Upper lobe of left lung (tissue), 6 donors: ENCODE measurements at regions not wholly inside any gene's neighbourhood (a gene's known extent, or its start where the extent isn't known, plus 50 kb on each side); places are given as distances from the start of the nearest gene placed in this dataset.

Experiments used
- ATAC-seq, 2 donors: fragments of 200-7000 bp; cut with Tn5 transposase; one replicate each; pipeline ENCODE4 v1.9.1; 2022; ENCODE audit warnings: mild to moderate bottlenecking in 2 of 2, moderate library complexity in 2 of 2; ENCODE audit not compliant: low FRiP score in 2 of 2
- DNase-seq, 2 donors: peaks; one replicate each; pipeline ENCODE4 v3.0.0-alpha.2; 2019 to 2020
- H3K27ac ChIP-seq, 4 donors: fragments of 200-600 bp; sonication (generic); one replicate each; pipeline ENCODE4 v1.5.1; 2016 to 2019
- H3K27me3 ChIP-seq, 4 donors: fragments of 200-600 bp; sonication (generic); one replicate each; pipeline ENCODE4 v1.5.1; 2017 to 2019
- H3K36me3 ChIP-seq, 4 donors: fragments of 200-600 bp; sonication (generic); one replicate each; pipeline ENCODE4 v1.5.1; 2016 to 2019
- H3K4me1 ChIP-seq, 4 donors: fragments of 200-600 bp; sonication (generic); one replicate each; pipeline ENCODE4 v1.5.1; 2018 to 2019
- H3K4me3 ChIP-seq, 4 donors: fragments of 200-600 bp; sonication (generic); one replicate each; pipeline ENCODE4 v1.5.1; 2017 to 2019; ENCODE audit warnings: mild to moderate bottlenecking in 2 of 4, moderate library complexity in 1 of 4
- H3K9me3 ChIP-seq, 4 donors: fragments of 200-600 bp; sonication (generic); one replicate each; pipeline ENCODE4 v1.5.1; 2018 to 2019
- EP300 ChIP-seq, 4 donors: sonication (generic); formaldehyde crosslinking; IDR thresholded peaks; one replicate each; pipeline ENCODE4 v1.5.1; 2017; ENCODE audit warnings: antibody characterized with exemption in 4 of 4, control low read depth in 2 of 4
- POLR2A ChIP-seq, 4 donors: fragments of 450-650 bp; IDR thresholded peaks; one replicate each; pipeline ENCODE4 v1.5.1; 2016 to 2017; ENCODE audit warnings: antibody characterized with exemption in 4 of 4, mild to moderate bottlenecking in 2 of 4
- POLR2AphosphoS5 ChIP-seq, 2 donors: sonication (generic); formaldehyde crosslinking; IDR thresholded peaks; one replicate each; pipeline ENCODE4 v1.5.1; 2017; ENCODE audit warnings: antibody characterized with exemption in 2 of 2
- WGBS, 2 donors: methylation state at CpG; one replicate each; pipeline ENCODE4 v1.1.5; 2017 to 2018; 5-methylcytosine and 5-hydroxymethylcytosine counted together
- TF ChIP-seq, protein P1 (sequence below), 6 experiments: fragments of 450-650 bp in 4 of 6; fragments of 200-600 bp in 2 of 6; sonication (generic) in 2 of 6; IDR thresholded peaks; one replicate each; pipeline ENCODE4 v1.5.1; 2016 to 2019; ENCODE audit warnings: antibody characterized with exemption in 6 of 6
- donor health status: DM: no; HTN: no; CAD: no; lungs with moderate emphysema.
- donor health status: DM: no; HTN: yes; CAD: no; lungs with severe emphysema.

DNA sequence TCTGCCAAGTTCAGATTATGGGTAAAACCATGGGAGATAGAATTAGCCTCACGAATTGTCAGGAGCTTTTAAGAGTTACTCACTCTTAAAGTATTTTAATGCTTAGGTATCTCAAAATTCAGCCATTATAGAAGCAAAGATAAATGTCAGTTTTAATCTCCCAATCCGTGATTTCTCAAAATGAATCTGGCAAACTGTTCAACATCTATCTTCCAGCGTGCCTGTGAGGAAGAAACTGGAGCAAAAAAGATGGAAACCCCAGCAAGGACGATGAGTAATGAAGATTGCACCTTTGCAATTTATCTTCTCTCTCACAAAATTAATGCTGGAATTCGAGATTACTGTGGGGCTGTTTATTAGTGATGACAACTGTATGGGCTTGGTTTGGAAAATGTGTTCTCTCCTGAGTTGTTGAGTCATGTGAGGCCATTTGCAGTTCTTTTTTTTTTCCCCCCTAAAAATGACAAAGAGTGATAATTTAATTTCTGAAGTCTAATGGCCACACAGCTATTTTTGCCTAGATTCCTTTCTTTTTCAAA is 70.5 kb downstream of the PYDC2 start:
- H3K4me3 ChIP-seq, result no peak overlapping the region
- H3K27ac ChIP-seq, result no peak overlapping the region
- no peaks in the 10 kb centered on the region for H3K4me1 ChIP-seq
- H3K27me3 ChIP-seq, result no peaks in the 10 kb centered on the region
- DNase-seq (no peak), ATAC-seq (no peak)
- no peaks in the 10 kb centered on the region for H3K9me3 ChIP-seq
- no peak for TF ChIP-seq POLR2AphosphoS5 (IDR thresholded peaks at IDR 0.05)
- no peak for TF ChIP-seq POLR2A (IDR thresholded peaks at IDR 0.05)
- no peak for TF ChIP-seq EP300 (IDR thresholded peaks at IDR 0.05)
- TF ChIP-seq, protein P1, sequence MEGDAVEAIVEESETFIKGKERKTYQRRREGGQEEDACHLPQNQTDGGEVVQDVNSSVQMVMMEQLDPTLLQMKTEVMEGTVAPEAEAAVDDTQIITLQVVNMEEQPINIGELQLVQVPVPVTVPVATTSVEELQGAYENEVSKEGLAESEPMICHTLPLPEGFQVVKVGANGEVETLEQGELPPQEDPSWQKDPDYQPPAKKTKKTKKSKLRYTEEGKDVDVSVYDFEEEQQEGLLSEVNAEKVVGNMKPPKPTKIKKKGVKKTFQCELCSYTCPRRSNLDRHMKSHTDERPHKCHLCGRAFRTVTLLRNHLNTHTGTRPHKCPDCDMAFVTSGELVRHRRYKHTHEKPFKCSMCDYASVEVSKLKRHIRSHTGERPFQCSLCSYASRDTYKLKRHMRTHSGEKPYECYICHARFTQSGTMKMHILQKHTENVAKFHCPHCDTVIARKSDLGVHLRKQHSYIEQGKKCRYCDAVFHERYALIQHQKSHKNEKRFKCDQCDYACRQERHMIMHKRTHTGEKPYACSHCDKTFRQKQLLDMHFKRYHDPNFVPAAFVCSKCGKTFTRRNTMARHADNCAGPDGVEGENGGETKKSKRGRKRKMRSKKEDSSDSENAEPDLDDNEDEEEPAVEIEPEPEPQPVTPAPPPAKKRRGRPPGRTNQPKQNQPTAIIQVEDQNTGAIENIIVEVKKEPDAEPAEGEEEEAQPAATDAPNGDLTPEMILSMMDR (IDR thresholded peaks at IDR 0.05), result no peak
- WGBS, 2 donors, result 68 to 74% methylated on average over 5 of the region's 5 CpGs
- no peaks in the 10 kb centered on the region for H3K36me3 ChIP-seq

DNA sequence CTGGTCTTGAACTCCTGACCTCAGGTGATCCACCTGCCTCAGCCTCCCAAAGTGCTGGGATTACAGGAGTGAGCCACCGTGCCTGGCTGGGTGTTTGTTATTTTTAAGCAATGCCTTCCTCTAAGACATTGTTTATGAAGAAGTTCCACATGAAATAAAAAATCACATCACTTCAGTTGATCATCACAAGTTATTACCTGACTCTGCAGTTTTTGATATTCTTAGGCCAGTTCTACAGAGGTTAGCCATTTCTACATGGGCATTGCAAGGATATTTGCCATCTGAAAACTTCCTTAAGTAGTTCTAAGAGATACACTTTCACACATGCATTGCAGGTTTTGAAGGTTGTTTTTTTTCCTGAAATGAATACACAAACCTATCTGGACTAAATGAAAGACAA is 82.1 kb downstream of the PYDC2 start:
- H3K9me3 ChIP-seq, result no peaks in the 10 kb centered on the region
- ATAC-seq (no peak), DNase-seq (no peak)
- no peak overlapping the region for H3K27ac ChIP-seq
- WGBS, 2 donors, result 76 to 78% methylated on average over 1 of the region's 1 CpG
- H3K4me1 ChIP-seq, result no peaks in the 10 kb centered on the region
- no peaks in the 10 kb centered on the region for H3K36me3 ChIP-seq
- H3K4me3 ChIP-seq, result no peak overlapping the region
- H3K27me3 ChIP-seq, result no peaks in the 10 kb centered on the region
- TF ChIP-seq EP300 (IDR thresholded peaks at IDR 0.05), result no peak
- TF ChIP-seq POLR2AphosphoS5 (IDR thresholded peaks at IDR 0.05), result no peak
- no peak for TF ChIP-seq POLR2A (IDR thresholded peaks at IDR 0.05)
- TF ChIP-seq, protein P1 (IDR thresholded peaks at IDR 0.05), result no peak

DNA sequence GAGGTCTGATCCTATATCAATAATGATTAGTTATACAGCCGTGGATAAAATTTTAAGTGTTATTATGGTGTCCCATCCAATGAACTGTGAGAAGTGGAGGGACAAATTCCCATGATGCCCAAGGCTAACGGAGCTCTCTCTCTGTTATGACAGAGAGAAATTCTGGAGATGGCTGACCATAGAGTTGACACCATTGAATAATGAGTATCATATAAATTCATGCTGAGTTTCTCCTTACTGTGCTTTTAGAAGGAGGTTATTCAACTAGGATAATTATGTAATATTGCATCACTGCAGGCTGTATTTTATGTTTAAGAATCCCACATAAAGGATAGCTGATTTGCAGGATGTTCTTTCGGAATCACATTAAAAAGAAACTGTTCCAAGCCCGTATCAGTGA is 82.9 kb downstream of the PYDC2 start:
- H3K4me1 ChIP-seq, result no peaks in the 10 kb centered on the region
- no peak overlapping the region for H3K4me3 ChIP-seq
- DNase-seq (no peak), ATAC-seq (no peak)
- H3K27ac ChIP-seq, result no peak overlapping the region
- 81 to 85% methylated on average over 4 of the region's 4 CpGs for WGBS, 2 donors
- H3K9me3 ChIP-seq, result no peaks in the 10 kb centered on the region
- H3K36me3 ChIP-seq, result no peaks in the 10 kb centered on the region
- H3K27me3 ChIP-seq, result no peaks in the 10 kb centered on the region
- TF ChIP-seq, protein P1 (IDR thresholded peaks at IDR 0.05), result no peak
- no peak for TF ChIP-seq EP300 (IDR thresholded peaks at IDR 0.05)
- TF ChIP-seq POLR2A (IDR thresholded peaks at IDR 0.05), result no peak
- TF ChIP-seq POLR2AphosphoS5 (IDR thresholded peaks at IDR 0.05), result no peak

DNA sequence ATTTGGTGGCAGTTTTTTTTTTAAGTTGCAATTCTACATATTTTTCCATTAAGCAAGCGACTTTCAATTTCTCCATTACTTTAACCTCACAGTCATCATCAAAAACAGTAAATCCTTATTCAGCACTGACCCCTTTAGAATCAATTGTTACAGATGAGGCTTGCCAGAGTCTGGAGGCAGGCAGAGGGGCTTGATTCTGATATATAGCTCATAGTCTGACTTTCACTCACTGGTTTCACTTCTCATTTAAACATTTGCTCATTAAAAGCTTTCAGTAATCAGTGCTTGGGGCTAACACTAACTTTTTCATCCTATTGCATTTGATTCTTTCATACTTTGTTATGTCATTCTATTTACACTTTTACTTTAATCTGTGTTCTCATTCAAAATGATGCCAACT is 88.4 kb downstream of the PYDC2 start:
- Histone ChIP-seq H3K27me3 (no peaks in the 10 kb centered on the region), H3K4me3 (no peak overlapping the region), H3K4me1 (no peaks in the 10 kb centered on the region), H3K27ac (no peak overlapping the region), H3K9me3 (no peaks in the 10 kb centered on the region), H3K36me3 (no peaks in the 10 kb centered on the region)
- DNase-seq, result no peak
- TF ChIP-seq EP300 (IDR thresholded peaks at IDR 0.05) (no peak), POLR2A (IDR thresholded peaks at IDR 0.05) (no peak), POLR2AphosphoS5 (IDR thresholded peaks at IDR 0.05) (no peak)
- TF ChIP-seq, protein P1 (IDR thresholded peaks at IDR 0.05), result no peak
- no peak for ATAC-seq
- 71 to 81% methylated on average over 1 of the region's 1 CpG for WGBS, 2 donors

DNA sequence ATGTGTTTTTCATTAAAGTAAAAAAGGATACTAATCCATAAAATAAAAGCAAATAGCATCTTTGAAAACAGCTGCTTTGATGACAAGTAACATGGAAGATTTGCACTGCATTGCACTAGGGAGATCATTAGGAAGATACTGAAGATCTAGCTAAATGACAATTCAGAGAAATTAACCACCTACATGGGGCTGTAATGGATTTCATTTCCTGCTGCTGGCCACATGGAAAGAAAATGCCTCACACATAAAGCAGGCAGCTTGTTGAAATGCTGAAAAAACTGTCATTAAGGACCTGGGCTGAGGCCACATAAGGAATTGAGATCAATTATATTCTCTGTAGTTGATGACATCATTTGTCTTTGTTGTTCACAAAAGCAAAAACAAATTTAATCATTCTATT is 94.1 kb downstream of the PYDC2 start:
- ATAC-seq (no peak), DNase-seq (no peak)
- TF ChIP-seq, protein P1 (IDR thresholded peaks at IDR 0.05), result no peak
- TF ChIP-seq EP300 (IDR thresholded peaks at IDR 0.05) (no peak), POLR2A (IDR thresholded peaks at IDR 0.05) (no peak), POLR2AphosphoS5 (IDR thresholded peaks at IDR 0.05) (no peak)

More for the DNA sequence above, 94.1 kb downstream of the PYDC2 start:
- no peaks in the 10 kb centered on the region for H3K4me1 ChIP-seq
- no peak overlapping the region for H3K4me3 ChIP-seq
- H3K36me3 ChIP-seq, result no peaks in the 10 kb centered on the region
- no peak overlapping the region for H3K27ac ChIP-seq
- no peaks in the 10 kb centered on the region for H3K27me3 ChIP-seq
- H3K9me3 ChIP-seq, result no peaks in the 10 kb centered on the region
